HuH-7.5 (cell line): ENCODE measurements at regions not wholly inside any gene's neighbourhood (a gene's known extent, or its start where the extent isn't known, plus 50 kb on each side); places are given as distances from the start of the nearest gene placed in this dataset.

Source experiments
- DNase-seq: peaks from one replicate; pipeline ENCODE4 v3.0.0; 2011; ENCODE audit warnings: low spot score

- no peak for DNase-seq
Observed at GRCh38 chr11:91756829-91757480, 467.7 kb upstream of the FAT3 start.

GRCh38 chr11:91755951-91756707 lies 468.5 kb upstream of the FAT3 start:
- no peak for DNase-seq

GRCh38 chr11:91755526-91755925 lies 469.1 kb upstream of the FAT3 start:
- DNase-seq = no peak

- DNase-seq = no peak
Observed at GRCh38 chr11:91749251-91749650, 475.4 kb upstream of the FAT3 start.

- DNase-seq = no peak
Observed at GRCh38 chr11:91742155-91742554, 482.5 kb upstream of the FAT3 start.

GRCh38 chr11:91731051-91731450 lies 493.6 kb upstream of the FAT3 start:
- no peak for DNase-seq

- DNase-seq = no peak
Observed at GRCh38 chr11:91730620-91731019, 494.0 kb upstream of the FAT3 start.

- no peak for DNase-seq
Observed at GRCh38 chr11:91730057-91730456, 494.6 kb upstream of the FAT3 start.

- no peak for DNase-seq
Observed at GRCh38 chr11:91717169-91717568, 507.4 kb upstream of the FAT3 start.

- DNase-seq = no peak
Observed at GRCh38 chr11:91707652-91708482, 516.8 kb upstream of the FAT3 start.

- no peak for DNase-seq
Observed at GRCh38 chr11:91703042-91703441, 521.6 kb upstream of the FAT3 start.

- no peak for DNase-seq
Observed at GRCh38 chr11:91700854-91701253, 523.8 kb upstream of the FAT3 start.

- no peak for DNase-seq
Observed at GRCh38 chr11:91698845-91699244, 525.8 kb upstream of the FAT3 start.

- DNase-seq = no peak
Observed at GRCh38 chr11:91694331-91694730, 530.3 kb upstream of the FAT3 start.

- DNase-seq = no peak
Observed at GRCh38 chr11:91691872-91692271, 532.7 kb upstream of the FAT3 start.

- no peak for DNase-seq
Observed at GRCh38 chr11:91688672-91689071, 535.9 kb upstream of the FAT3 start.

- DNase-seq = no peak
Observed at GRCh38 chr11:91686700-91687099, 537.9 kb upstream of the FAT3 start.

GRCh38 chr11:91686281-91686680 lies 538.3 kb upstream of the FAT3 start:
- no peak for DNase-seq

GRCh38 chr11:91673705-91674104 lies 550.9 kb upstream of the FAT3 start:
- DNase-seq = no peak

GRCh38 chr11:91664521-91664920 lies 560.1 kb upstream of the FAT3 start:
- no peak for DNase-seq

GRCh38 chr11:91660036-91660435 lies 564.6 kb upstream of the FAT3 start:
- DNase-seq = no peak

- no peak for DNase-seq
Observed at GRCh38 chr11:91654686-91655085, 569.9 kb upstream of the FAT3 start.
